GM19025 (cell line): ENCODE measurements at regions not wholly inside any gene's neighbourhood (a gene's known extent, or its start where the extent isn't known, plus 50 kb on each side); places are given as distances from the start of the nearest gene placed in this dataset.

Experiments used
- ATAC-seq: cut with Tn5 transposase; IDR thresholded peaks from one replicate; pipeline ENCODE4 v1.9.1; 2021; ENCODE audit warnings: mild to moderate bottlenecking, low read depth, moderate library complexity; ENCODE audit not compliant: unreplicated experiment

DNA sequence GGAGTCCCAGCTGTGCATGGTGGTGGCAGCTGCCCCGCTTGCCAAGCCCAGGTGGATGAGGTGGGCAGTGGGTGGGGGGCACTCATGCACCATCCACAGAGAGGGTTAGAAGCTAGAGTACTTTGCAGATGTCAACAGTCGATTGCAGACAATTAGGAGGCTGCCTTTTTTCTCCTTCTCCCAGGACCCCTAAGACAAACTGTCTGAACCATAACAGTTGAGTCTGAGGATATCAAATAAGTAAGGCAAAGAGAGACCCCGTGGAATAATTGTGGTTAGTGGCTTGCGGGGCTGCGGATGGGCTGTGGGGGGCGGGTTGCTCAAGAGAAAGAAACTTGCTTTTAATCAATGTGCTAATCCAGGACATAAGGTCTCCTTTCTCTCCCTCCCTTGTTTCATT is 926.2 kb downstream of the VRK1 start:
- no peak for ATAC-seq

DNA sequence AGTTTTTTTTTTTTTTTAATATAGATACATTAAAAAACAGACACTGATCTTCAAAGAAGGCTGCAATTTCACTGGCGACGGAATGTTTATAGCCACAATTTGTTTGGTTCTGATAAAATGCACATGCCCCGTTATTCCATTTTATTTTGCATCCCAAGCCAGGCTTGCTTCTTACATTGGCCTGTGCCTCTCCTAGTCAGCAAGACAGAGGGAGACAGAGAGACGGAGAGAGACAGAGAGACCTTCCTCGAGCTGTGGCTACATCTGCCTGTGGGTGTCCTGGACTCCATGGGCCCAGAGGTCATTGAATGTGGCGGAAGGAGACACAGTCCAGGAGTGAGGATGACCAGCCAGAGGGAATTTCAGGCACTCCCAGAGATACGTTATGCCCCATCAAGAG is 926.6 kb downstream of the VRK1 start:
- ATAC-seq, result no peak

DNA sequence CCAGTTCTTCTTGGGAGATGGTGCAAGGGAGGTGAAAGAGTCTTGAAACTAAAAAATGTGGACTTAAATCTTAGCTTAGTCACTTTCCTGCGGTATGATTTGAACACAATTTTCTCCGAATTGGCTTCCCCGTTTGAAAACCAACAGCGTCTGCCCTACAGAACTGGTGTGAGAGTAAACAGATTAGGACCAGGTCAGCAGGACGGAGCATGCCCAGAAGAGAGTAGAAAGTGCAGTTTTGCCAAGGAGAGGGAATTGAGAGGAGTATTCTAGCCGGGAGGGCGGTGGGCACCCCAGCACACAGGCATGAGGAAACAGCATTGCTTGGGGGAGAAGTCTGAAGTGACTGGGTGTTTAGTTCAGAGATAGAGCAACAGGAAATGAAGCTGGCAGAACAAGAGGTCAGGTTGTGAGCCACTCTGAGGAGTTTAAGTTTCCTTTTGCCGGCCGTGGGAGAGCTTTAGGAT is 927.1 kb downstream of the VRK1 start:
- ATAC-seq, result no peak

DNA sequence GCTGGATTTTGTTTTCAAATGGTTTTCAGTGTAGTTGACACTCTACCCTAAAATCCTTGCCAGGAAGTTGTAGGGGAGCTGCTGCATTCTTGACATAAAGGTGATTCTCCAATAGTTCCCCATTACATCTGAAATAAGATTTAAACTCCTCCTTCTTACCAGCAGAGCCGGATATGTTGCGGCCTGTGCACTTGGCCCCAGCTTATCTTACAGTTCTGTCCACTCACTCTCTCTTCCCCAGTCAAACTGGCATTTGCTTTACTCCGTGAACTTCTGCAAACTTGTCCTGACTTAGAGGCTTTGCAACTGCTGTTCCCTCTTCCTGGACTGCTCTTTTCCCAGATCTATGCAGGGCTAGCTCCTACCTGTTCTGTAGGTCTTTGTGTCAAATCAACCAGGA is 929.5 kb downstream of the VRK1 start:
- ATAC-seq, result no peak

DNA sequence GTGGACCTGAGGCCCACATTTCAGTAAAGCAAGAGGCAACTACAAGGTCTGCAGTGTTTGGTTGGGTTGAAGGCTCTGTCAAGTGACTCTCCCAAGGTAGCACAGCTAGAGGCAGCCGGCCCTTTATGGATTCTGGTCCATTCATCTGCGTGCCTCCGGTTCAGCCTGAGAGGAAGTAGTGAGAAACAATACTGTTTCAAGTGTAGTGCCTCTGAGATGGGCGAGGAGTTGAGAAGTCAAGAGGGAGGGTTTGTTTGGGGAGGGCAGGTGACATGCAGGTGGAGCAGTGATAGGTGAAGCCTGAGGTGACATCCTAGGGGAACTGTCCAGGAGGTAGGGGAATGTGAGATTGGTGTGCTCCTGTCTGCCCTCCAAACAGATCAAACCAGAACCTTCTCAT is 933.5 kb downstream of the VRK1 start:
- ATAC-seq, result no peak

DNA sequence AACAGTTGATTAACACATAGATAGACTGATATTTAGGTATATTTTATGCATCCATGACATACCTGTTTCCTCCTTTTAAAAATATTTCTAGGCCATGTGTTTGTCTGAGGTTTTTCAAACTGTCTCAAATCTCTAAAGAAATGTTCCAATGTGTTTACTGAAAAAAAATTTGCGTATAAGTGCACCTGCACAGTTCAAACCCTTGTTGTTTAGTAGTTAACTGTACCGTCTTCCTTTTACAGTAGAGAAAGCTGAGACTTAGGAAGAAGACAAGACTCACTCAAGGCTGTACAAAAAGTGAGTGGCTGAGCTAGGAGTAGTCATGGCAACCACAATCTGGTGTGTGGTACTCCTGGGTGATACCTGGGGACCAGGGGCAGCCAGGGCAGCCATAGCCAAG is 934.6 kb downstream of the VRK1 start:
- no peak for ATAC-seq

DNA sequence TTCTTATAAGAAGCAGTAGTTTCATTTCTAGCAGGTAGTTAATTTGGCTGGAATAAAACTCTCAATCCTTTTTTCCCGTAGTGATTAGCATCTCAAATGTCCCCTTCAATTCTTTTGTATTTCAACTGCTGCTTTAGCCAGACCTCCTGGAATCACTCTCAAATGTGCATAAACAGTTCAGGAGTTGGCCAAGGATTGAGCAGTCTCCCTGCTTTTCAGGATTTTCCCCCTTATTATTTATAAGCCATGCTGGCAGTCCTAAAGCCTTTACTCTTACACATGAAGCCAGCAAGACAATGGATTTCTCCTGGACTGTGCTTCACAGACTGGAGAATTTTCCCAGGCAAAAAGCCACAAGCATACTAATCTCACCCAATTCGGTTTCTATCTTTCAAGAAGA is 950.1 kb downstream of the VRK1 start:
- ATAC-seq, result no peak

DNA sequence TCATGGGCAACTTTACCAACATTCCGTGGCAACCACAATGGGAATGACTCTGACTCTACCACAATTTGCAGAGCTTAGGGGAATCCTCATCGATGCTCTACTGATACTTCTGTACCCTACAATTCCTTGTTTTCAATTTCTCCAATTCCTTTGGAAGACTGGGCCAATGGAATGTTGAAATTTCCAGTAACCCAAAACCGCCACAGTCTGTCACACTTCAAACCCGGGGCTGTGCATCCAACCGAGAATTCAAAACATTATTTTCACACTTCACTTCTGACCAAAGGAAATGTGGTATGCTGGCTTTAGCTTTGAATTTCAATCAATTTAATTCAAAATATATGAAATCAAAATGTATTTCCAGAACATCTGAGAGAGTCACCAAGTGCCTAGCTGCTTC is 951.4 kb downstream of the VRK1 start:
- no peak for ATAC-seq

DNA sequence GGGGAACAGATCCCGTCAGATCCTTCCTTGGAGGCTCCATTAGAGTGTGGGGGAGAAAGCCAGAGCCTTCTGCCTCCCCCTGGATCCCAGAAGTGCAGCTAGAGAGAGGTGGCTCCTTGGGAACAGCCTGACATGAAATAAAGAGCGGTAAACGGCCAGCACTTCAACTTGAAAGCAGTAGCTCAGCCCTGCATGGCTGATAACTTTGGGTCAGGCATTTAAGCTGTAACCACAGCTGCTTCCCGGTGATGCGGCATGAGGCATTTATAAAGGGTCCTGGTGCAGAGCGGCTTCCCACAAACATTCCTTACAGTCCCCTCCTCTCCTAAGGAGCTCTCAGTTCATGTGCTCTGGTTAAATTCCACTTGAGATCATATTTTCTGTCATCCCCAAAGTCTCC is 960.3 kb downstream of the VRK1 start:
- no peak for ATAC-seq

DNA sequence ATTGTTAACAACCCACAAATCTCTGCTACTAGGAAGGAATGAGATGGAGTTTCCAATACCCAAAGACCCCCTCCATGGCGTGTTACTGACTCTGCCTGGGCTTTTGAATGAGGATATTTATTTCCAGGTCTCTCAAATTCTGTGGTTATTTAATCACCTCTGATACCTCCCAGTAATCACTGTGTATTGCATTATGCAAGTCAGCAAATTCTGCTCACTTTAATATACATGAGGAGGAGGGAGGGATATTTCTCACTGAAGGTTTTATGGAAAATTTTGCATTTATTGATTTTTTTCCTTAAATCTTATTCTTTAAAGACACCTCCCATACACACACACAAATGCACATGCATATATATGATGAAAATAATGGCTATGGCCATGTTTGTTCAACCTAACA is 962.9 kb downstream of the VRK1 start:
- ATAC-seq, result no peak

DNA sequence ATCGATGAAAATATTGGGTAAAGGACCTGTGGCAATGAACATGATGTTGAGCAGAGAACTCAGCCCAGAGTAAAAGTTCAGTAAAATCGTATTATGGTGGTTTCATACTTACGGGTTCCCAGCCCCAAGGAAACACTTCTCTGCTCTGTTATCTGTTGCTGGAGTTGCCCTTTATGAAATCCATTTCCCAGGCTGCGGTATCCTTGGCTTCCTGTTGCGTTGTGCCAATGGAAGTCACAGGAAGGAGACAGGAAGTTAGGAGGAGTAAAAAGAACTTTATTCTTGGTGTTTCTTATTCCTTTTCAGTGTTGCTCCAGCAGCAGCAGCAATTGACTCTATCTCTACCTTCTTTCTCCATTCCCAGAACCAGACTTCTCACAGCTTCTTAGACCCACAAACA is 965.2 kb downstream of the VRK1 start:
- ATAC-seq, result no peak

DNA sequence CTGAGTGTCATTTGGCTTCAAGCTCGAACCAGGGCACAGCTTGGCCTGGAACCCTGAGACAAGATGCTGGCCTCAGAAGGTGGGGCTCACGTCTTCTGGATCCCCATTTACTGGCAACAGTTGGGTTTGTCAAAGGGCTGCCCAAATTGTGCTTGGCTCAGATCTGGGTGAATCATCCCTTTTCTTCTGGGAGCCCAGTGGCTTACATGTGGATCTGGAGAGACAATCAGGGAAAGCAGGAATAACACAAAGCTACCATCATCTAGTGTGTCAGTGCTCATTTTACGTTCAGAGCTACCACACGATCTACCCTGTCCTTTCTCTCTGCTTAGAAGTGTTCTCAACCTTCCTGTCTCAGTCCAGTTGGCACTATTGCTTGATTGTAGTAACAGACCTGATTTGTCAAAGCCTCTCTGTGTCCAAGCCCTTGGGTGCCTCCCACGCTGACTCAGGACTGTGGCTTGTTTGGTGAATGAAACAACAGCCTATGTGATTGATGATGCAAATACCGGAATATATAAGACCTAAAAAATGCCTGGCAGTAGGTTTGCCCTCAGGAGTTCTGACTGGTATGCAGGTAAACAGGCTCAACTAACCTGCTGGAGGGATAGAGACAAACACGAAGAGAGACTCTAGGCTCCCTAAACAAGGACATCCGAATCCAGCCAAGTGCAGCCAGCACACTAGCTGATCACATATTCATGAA is 974.3 kb downstream of the VRK1 start:
- no peak for ATAC-seq

DNA sequence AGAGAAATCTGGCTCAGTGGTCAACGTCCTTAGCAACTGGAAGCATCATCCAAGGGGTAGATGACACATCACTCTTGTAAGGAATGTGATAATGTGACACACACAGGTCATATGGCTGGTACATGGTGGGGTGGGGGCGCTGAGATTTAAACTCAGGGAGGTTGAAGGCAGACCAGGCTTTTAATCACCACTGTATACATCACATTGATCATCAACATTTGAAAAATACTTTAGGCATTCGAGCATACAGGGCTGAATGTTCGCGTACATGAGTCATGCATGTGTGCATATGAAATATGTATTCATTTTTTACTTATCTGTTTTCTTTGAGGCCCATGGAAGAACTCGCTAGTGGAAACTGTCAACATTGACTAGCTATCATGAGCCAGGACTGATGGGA is 976.4 kb downstream of the VRK1 start:
- ATAC-seq, result no peak

DNA sequence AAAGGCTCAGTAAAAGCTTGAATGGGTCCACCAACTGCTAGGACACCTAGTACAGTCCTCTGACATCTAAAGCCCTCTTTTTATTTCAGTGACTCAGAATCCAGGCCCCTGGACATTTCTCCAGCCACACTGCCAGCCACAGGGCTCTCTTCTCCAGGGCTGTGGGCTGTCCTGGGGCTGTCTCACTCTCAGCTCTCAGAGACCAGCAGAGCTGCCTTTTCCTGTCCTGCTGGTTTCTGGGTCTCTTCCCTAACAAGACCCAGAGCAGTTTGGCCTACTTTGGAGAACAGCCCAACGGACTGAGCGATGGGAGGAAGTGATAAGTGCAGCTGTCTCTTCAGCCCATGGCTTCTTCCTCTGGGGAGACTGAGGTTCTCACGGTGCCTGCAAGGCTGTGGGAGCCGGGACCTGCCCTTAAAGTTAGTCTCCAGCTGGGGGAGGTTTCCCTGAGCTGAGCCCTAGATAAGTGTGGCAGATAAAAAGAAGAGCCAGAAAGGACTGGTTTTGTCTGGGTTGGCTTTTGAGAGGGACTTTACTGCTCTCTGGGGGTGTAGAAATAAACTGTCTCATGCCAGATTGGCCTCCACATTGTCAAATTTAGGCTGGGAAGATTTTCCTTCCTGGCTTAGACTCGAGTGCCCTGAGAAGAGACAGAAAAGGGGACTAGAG is 979.8 kb downstream of the VRK1 start:
- ATAC-seq, result no peak

DNA sequence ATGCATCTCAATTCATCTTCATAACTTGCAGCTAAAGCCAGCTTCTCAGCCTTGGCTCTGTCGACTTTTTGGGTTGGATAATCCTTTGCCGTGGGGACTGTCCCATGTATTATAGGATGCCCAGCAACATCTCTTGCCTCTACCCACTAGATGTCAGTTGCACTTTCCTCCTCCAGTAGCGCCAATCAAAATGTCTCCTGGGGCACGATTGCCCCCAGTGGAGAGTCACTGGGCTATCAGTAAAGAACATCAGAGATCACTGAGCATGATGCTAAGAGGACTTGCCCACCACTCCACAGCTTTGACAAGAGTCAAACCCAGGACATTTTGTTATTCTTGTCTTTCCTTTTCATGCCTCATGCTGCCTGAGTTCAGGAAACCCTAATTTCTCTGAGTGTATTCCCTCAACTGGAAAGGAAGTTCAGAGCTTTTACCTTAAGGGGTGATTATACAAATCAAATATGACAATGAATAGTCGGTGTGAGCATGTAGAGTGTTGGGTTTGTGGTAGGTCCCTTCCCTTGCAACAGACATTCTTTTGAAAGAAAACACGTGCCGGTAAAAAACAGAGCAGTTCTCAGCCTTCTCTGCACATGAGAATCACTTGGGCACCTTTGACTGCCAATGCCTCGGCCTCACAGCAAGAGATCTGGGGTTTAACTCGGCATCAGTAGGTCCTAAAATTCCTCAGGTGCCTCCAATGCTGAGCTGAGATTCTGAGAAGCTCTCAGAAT is 980.6 kb downstream of the VRK1 start:
- ATAC-seq, result no peak

DNA sequence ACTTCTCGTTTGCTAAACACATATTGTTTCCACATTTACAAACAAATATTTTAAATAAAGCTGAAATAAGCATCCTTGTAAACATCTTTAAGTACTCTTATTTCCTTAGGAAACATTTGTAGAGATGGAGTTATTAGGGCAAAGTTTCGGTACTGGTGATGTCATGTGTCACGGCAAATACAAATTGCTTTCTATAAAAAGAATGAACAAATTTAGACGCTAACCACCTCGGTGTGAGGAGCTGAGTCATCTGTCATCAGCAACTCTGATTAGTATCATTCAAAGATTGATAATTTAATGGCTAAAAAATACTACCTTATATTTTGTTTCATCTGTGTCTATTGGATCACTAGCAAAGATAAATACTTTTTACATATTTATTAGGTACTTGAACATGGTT is 982.0 kb downstream of the VRK1 start:
- ATAC-seq, result no peak

DNA sequence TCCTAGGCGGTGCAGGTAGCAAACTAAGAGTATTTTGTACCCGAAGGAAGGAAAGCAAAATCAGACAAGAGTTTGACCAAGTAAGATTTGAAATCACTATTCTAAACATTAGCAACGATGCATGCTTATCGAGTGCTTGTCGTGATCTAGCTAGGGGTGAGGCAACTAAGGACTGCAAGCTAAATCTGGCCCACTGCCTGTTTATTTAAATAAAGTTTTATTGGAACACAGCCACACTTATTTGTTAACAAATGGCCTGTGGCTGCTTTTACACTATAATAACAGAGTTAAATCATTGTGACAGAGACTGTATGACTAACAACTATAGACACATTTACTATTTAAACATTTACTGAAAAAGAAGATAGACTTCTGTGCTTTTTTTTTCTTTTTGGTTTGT is 983.6 kb downstream of the VRK1 start:
- no peak for ATAC-seq

DNA sequence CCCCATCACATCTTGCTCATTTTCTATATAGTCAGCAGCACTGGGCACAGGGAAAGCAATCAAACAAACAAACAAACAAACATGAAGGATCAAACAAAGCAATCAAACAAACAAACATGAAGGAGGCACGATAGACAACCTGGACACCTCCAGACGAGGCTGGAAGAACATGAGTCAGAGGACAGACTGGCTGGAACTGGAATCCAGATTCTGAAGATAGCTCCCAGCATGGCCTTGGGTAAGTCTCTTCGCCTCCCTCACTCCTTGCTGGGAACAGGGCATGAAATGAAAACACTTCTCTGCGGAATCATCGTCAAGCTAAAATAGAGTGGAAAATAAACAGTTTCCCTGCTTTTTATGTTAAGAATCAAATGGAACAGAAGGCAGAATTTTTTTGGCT is 984.8 kb downstream of the VRK1 start:
- ATAC-seq, result no peak

DNA sequence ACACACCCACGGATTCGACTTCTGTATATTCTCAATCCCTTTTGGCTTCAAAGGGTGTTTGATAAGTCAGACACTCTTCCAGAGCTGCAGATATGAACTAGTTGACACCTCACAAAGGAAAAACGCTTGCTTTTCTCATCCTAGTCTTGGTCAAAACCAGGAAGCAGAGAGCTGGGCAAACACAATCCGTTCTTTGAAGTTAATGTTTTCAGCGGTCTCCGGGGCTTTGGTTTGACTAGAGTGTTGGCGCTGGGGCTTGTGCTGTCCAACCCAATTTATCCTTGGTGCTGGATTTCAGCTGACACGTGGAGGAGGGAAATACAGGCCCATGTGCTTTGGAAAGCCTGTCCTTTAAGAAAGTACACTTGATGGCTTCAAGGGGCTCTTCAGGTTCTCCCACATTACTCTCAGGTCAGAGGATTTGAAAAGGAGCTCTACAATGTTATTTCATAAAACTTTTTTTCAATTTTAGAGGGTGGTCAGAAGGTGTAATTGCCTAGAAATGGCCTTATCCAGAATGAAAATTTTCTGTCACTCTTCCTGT is 985.8 kb downstream of the VRK1 start:
- no peak for ATAC-seq

DNA sequence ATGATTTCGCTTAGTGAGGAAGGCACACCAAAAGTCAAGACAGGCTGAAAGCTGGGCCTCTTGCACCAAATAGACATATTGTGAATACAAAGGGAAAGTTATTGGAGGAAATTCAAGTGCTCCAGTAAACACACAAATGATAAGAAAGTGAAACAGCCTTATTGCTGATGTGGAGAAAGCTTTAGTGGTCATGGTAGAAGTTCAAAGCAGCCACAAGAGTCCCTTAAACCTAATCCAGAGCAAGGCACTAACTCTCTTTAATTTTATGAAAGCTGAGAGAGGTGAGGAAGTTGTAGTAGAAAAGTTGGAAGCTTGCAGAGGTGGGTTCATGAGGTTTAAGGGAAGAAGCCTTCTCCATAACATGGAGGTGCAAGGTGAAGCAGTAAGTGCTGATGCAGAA is 988.3 kb downstream of the VRK1 start:
- no peak for ATAC-seq

DNA sequence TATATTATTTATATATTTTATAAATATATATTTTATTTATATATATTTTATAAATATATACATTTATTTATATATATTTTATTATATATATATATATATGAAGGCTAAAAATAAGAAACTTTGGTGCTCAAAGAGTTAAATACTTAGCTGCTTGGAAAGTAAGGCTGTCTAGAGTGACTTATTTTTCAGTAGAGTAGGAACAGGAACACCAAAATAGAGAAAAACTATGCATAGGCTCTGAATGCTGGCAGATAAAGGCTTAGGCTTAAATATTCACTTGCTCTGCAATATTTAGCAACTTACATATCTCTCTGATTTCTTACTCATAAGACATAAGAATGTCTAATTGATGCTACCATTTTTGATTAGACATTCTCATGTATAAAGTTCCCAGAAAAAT is 991.2 kb downstream of the VRK1 start:
- no peak for ATAC-seq
